Mammary epithelial cell (primary cell): ENCODE measurements at regions not wholly inside any gene's neighbourhood (a gene's known extent, or its start where the extent isn't known, plus 50 kb on each side); places are given as distances from the start of the nearest gene placed in this dataset.

Experiments
- CTCF ChIP-seq, 2 donors: IDR thresholded peaks in 1 of 2; conservative IDR thresholded peaks in 1 of 2; 2 replicates each; pipeline ENCODE4 v1.5.1; 2011 to 2012; ENCODE audit warnings: inconsistent platforms in 2 of 2, low read length in 2 of 2, mild to moderate bottlenecking in 2 of 2, control low read depth in 1 of 2, low read depth in 1 of 2; ENCODE audit not compliant: insufficient read depth in 1 of 2; ENCODE audit errors: extremely low read depth in 1 of 2
- EZH2 ChIP-seq: IDR thresholded peaks from 2 replicates; pipeline ENCODE4 v1.6.1; 2012; ENCODE audit warnings: low read length, inconsistent platforms, borderline replicate concordance

GRCh38 chr13:33931397-33932311, 113.7 kb downstream of the RFC3 start:
- peak; percentile 56 for TF ChIP-seq CTCF (conservative IDR thresholded peaks at IDR 0.05 in 1 of 2, IDR thresholded peaks at IDR 0.05 in 1 of 2; ENCODE audit: extremely low read depth in 1 of 2, insufficient read depth in 1 of 2, low read depth in 1 of 2, low read length in 2 of 2)
- no peak for TF ChIP-seq EZH2
